OCI-LY1 (cell line): ENCODE measurements at regions not wholly inside any gene's neighbourhood (a gene's known extent, or its start where the extent isn't known, plus 50 kb on each side); places are given as distances from the start of the nearest gene placed in this dataset.
"Not testable (repeated sequence)": the region's sequence is repeated elsewhere in the genome, so short reads cannot be mapped to it uniquely, and the experiment has no call there.

ENCODE experiments used
- EZH2 ChIP-seq: fragments of 200-600 bp; sonication (generic), shearing (Covaris generic); IDR thresholded peaks from 2 replicates; pipeline ENCODE4 v1.8.0; 2017; ENCODE audit warnings: borderline replicate concordance, mixed run types, mild to moderate bottlenecking, antibody characterized with exemption, low read length, moderate library complexity, mixed read lengths
- TF ChIP-seq, protein P1 (sequence below): fragments of 200-600 bp; sonication (generic), shearing (Covaris generic); IDR thresholded peaks from 2 replicates; pipeline ENCODE4 v1.5.1; 2017; ENCODE audit warnings: mild to moderate bottlenecking, antibody characterized with exemption, low read length, moderate library complexity, mixed read lengths

DNA sequence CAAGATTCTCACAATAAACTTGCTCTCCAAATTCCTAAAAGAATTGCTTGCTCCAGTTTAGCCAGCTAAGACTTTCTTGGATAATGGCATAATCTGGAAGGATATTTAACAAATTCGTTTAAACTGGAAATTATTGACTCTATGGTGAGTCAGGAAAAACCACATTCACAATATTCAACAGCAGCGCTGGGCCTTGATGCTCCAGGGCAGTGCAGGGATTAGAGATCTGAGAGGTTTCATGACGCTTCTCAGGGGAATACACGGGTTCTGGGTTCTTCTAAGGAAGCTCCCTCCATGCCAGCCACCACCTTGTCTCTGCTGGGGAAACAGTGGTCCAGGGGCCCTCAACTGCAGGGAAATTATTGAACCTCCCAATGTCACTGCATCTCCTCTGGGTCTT, 123.3 kb upstream of the FAM20C start:
- TF ChIP-seq, protein P1, sequence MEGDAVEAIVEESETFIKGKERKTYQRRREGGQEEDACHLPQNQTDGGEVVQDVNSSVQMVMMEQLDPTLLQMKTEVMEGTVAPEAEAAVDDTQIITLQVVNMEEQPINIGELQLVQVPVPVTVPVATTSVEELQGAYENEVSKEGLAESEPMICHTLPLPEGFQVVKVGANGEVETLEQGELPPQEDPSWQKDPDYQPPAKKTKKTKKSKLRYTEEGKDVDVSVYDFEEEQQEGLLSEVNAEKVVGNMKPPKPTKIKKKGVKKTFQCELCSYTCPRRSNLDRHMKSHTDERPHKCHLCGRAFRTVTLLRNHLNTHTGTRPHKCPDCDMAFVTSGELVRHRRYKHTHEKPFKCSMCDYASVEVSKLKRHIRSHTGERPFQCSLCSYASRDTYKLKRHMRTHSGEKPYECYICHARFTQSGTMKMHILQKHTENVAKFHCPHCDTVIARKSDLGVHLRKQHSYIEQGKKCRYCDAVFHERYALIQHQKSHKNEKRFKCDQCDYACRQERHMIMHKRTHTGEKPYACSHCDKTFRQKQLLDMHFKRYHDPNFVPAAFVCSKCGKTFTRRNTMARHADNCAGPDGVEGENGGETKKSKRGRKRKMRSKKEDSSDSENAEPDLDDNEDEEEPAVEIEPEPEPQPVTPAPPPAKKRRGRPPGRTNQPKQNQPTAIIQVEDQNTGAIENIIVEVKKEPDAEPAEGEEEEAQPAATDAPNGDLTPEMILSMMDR, result not testable (repeated sequence)
- TF ChIP-seq EZH2, result not testable (repeated sequence)
